Large intestine (tissue), 3 donors: ENCODE measurements at regions not wholly inside any gene's neighbourhood (a gene's known extent, or its start where the extent isn't known, plus 50 kb on each side); places are given as distances from the start of the nearest gene placed in this dataset.

Source experiments
- DNase-seq, 2 donors: peaks; one replicate each; pipeline versions ENCODE4 v3.0.0 to v3.0.0-alpha.2; 2013
- H3K27ac ChIP-seq: one replicate; pipeline ENCODE4 v1.5.1; 2013; ENCODE audit warnings: low read length
- H3K27me3 ChIP-seq: 2 replicates; pipeline ENCODE4 v1.6.1; 2013; ENCODE audit warnings: low read length; ENCODE audit not compliant: control insufficient read depth, insufficient read depth
- H3K36me3 ChIP-seq: 2 replicates; pipeline ENCODE4 v1.6.1; 2013; ENCODE audit warnings: low read length; ENCODE audit not compliant: control insufficient read depth, insufficient read depth
- H3K4me1 ChIP-seq: one replicate; pipeline ENCODE4 v1.6.1; 2013; ENCODE audit warnings: low read length; ENCODE audit not compliant: control insufficient read depth, insufficient read depth
- H3K4me3 ChIP-seq: one replicate; pipeline ENCODE4 v1.5.1; 2013; ENCODE audit warnings: low read length
- H3K9me3 ChIP-seq: one replicate; pipeline ENCODE4 v1.6.1; 2013; ENCODE audit warnings: mild to moderate bottlenecking, low read depth, low read length, moderate library complexity; ENCODE audit not compliant: control insufficient read depth
- WGBS: methylation state at CpG from one replicate; pipeline ENCODE4 v1.1.5; 2013; ENCODE audit warnings: low lambda C conversion rate; ENCODE audit not compliant: insufficient coverage; 5-methylcytosine and 5-hydroxymethylcytosine counted together

- no peak for DNase-seq
- H3K4me3 ChIP-seq = no peak overlapping the region
- no peaks in the 10 kb centered on the region for H3K9me3 ChIP-seq
- no peak overlapping the region for H3K27ac ChIP-seq
- no peaks in the 10 kb centered on the region for H3K36me3 ChIP-seq
- no peaks in the 10 kb centered on the region for H3K27me3 ChIP-seq
- no peaks in the 10 kb centered on the region for H3K4me1 ChIP-seq
- WGBS = 73% methylated on average over 2 of the region's 7 CpGs
Observed at GRCh38 chr2:238698072-238698352, 149.9 kb upstream of the TWIST2 start.

GRCh38 chr2:238698451-238699306, 149.2 kb upstream of the TWIST2 start:
- H3K4me3 ChIP-seq = no peak overlapping the region
- H3K27me3 ChIP-seq = no peaks in the 10 kb centered on the region
- no peak overlapping the region for H3K27ac ChIP-seq
- DNase-seq = no peak
- H3K36me3 ChIP-seq = no peaks in the 10 kb centered on the region
- no peaks in the 10 kb centered on the region for H3K4me1 ChIP-seq
- H3K9me3 ChIP-seq = no peaks in the 10 kb centered on the region
- WGBS = 93% methylated on average over 3 of the region's 20 CpGs

DNA sequence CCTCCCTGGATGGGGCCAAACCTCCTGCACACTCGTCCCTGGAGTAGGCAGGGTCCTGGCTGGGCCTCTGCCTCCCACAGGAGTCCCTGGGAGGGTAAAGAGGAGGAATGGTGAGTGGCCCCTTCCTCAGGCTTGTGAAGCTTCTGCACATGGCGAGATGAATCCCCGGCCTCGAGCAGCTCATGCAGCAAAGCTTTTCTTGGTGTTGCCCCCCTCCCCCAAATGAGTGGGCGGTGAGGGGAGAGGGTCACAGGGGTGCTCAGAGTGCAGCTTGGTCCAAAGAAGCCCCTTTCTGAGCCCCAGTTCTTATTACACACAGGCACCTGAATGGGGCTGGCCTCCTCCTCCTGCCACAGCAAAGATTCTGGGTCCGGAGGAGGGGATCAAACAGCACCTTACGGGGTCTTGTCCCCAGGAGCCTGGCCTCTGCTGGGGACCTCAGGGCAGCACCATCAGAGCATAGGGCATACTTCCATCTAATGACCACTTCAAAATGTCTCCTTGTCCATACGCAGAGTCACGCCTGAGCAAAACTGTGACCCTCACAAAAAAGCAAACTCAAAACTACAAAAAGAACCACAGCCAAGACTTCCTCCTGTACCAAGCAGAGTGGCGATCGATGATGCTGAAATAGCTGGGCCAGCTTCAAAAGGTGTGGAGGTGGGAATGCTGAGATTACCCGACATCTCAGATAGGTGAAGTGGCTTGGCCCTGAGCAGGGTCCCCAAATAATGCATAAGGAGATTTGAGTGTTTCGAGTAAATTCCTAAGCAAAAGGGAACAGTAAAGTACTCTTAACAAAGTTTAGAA, 148.4 kb upstream of the TWIST2 start:
- Histone ChIP-seq H3K9me3 (no peaks in the 10 kb centered on the region), H3K36me3 (no peaks in the 10 kb centered on the region), H3K27ac (no peak overlapping the region), H3K4me3 (no peak overlapping the region), H3K4me1 (no peaks in the 10 kb centered on the region), H3K27me3 (no peaks in the 10 kb centered on the region)
- 71% methylated on average over 1 of the region's 13 CpGs for WGBS
- no peak for DNase-seq

DNA sequence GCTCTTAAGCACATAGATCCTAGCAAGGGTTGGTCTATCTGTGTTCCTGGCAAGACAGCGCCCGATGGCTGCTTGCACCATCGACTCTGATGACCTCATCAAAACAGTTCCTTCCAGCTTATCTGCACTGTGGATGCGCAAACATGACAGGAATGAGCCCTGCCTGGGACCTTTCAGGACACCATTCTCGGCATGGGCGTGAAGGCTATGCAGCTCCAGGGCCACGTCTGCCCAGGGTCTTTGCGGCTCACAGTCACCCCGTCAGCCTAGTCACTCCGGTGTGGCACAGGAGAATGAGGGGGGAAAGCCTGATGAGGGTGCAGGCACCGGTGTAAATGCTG, 147.8 kb upstream of the TWIST2 start:
- no CpG with 5 or more reads among the region's 11 CpGs for WGBS
- no peak overlapping the region for H3K27ac ChIP-seq
- H3K9me3 ChIP-seq = no peaks in the 10 kb centered on the region
- no peaks in the 10 kb centered on the region for H3K36me3 ChIP-seq
- no peak overlapping the region for H3K4me3 ChIP-seq
- H3K27me3 ChIP-seq = no peaks in the 10 kb centered on the region
- no peaks in the 10 kb centered on the region for H3K4me1 ChIP-seq
- DNase-seq = no peak

DNA sequence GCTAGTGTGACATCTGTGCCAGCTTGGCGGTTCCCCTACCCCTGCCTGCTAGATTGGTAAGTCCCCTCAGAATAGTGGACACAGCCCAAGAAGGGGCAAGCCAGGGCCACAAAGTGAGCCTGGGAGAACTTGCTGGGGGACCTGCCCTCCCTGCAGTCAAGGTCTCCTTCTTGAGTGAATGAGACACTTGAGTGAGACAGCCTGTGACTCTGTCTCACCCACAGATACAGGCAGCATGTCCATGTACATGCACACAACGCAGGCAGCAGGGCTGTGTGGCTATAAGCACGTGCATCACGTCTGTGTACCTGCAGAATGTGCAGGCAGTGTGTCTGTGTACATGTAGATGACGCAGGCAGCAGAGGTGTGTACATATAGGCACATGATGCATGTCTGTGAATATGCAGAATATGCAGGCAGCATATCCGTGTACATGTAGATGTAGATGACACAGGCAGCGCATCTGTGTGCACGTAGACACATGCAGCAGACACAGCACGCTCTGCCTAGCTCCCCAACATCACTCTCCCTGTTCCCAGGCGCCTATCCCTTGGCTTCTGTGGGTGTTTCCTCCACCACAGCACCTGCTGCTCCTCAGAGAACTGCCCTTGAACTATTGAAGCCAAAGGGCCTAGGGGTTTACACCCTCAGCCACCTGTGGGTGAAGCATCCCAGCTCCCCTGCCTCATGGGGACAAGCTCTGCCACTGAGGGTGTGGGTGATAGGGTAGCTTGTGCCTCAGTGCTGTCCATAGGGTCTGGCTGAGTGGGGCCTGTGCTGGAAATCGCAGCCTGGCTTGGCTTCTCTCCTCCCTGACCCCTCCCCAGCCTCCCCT, 147.2 kb upstream of the TWIST2 start:
- no peaks in the 10 kb centered on the region for H3K36me3 ChIP-seq
- no CpG with 5 or more reads among the region's 11 CpGs for WGBS
- H3K27me3 ChIP-seq = no peaks in the 10 kb centered on the region
- no peaks in the 10 kb centered on the region for H3K4me1 ChIP-seq
- H3K9me3 ChIP-seq = no peaks in the 10 kb centered on the region
- H3K4me3 ChIP-seq = no peak overlapping the region
- H3K27ac ChIP-seq = no peak overlapping the region
- no peak for DNase-seq

DNA sequence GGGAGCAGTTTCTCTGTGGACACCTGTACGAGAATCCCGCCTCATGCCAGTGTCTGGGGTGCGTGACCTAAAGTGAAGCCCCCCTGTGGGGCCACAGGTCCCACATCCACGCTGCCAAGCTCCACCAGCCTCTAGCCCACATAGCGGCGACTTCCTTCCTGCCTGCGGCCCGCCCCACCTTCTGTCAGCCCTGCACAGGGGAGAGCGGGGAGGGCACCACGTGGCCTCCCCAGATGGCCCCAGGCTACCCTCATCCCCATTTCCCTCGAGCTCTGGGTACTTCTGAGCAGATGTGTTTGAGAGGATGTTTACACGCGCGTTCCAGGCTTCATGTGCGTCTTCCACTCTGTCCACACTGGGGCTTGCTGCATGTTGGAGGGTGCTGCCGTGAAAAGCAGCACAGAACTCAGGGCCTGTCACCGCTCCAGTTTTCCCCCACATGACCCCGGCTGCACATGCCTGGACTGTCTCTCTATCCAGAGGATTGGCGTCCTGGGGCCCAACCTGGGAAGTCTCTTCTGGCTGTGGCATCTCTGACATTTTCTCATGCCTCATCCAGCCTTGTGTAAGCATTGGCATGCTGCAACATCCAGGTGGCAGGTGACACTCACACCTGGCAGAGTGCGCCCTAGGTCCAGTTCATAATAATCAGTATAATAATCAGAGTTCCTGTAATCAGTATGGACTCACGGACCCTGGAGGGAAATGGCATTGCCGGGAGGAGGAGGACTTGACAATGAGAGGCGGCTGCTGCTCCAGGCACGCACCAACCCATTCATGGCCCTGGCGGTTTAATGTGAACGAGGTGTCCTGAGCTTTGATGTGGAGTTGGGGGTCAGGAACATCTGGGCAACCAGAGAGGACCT, 146.3 kb upstream of the TWIST2 start:
- Histone ChIP-seq H3K4me3 (no peak overlapping the region), H3K9me3 (no peaks in the 10 kb centered on the region), H3K27ac (no peak overlapping the region), H3K27me3 (no peaks in the 10 kb centered on the region), H3K36me3 (no peaks in the 10 kb centered on the region), H3K4me1 (no peaks in the 10 kb centered on the region)
- no peak for DNase-seq
- 90% methylated on average over 2 of the region's 26 CpGs for WGBS

- no peaks in the 10 kb centered on the region for H3K9me3 ChIP-seq
- H3K27ac ChIP-seq = no peak overlapping the region
- no peaks in the 10 kb centered on the region for H3K36me3 ChIP-seq
- DNase-seq = no peak
- no peak overlapping the region for H3K4me3 ChIP-seq
- no peaks in the 10 kb centered on the region for H3K4me1 ChIP-seq
- H3K27me3 ChIP-seq = no peaks in the 10 kb centered on the region
- 100% methylated on average over 1 of the region's 21 CpGs for WGBS
Observed at GRCh38 chr2:238702276-238703052, 145.4 kb upstream of the TWIST2 start.

- no CpG with 5 or more reads among the region's 4 CpGs for WGBS
- no peaks in the 10 kb centered on the region for H3K9me3 ChIP-seq
- H3K27ac ChIP-seq = no peak overlapping the region
- no peak overlapping the region for H3K4me3 ChIP-seq
- DNase-seq = no peak
- H3K27me3 ChIP-seq = no peaks in the 10 kb centered on the region
- no peaks in the 10 kb centered on the region for H3K36me3 ChIP-seq
- no peaks in the 10 kb centered on the region for H3K4me1 ChIP-seq
Observed at GRCh38 chr2:238703053-238703415, 144.9 kb upstream of the TWIST2 start.

- 100% methylated on average over 1 of the region's 9 CpGs for WGBS
- Histone ChIP-seq H3K4me1 (no peaks in the 10 kb centered on the region), H3K4me3 (no peak overlapping the region), H3K9me3 (no peaks in the 10 kb centered on the region), H3K36me3 (no peaks in the 10 kb centered on the region), H3K27ac (no peak overlapping the region), H3K27me3 (no peaks in the 10 kb centered on the region)
- DNase-seq = no peak
Observed at GRCh38 chr2:238703436-238703835, 144.4 kb upstream of the TWIST2 start.
